GM12875 (cell line): ENCODE measurements at regions not wholly inside any gene's neighbourhood (a gene's known extent, or its start where the extent isn't known, plus 50 kb on each side); places are given as distances from the start of the nearest gene placed in this dataset.
"Not testable (repeated sequence)": the region's sequence is repeated elsewhere in the genome, so short reads cannot be mapped to it uniquely, and the experiment has no call there.

Experiments
- H3K4me3 ChIP-seq: one replicate; pipeline ENCODE4 v1.5.1; 2011; ENCODE audit warnings: low read depth, low read length, control low read depth
- CTCF ChIP-seq: IDR thresholded peaks from 2 replicates; pipeline ENCODE4 v1.5.1; 2011; ENCODE audit warnings: low read depth, mild to moderate bottlenecking, control low read depth, inconsistent platforms, low read length, moderate library complexity, borderline replicate concordance; ENCODE audit not compliant: insufficient read depth

GRCh38 chr10:23780331-23780730, 341.5 kb downstream of the OTUD1 start:
- no peak for TF ChIP-seq CTCF
- no peak overlapping the region for H3K4me3 ChIP-seq

GRCh38 chr10:23786594-23786993, 347.7 kb downstream of the OTUD1 start:
- no peak overlapping the region for H3K4me3 ChIP-seq
- TF ChIP-seq CTCF, result no peak

GRCh38 chr10:23793577-23793976, 354.7 kb downstream of the OTUD1 start:
- TF ChIP-seq CTCF, result no peak
- no peak overlapping the region for H3K4me3 ChIP-seq

GRCh38 chr10:23797452-23797851, 358.6 kb downstream of the OTUD1 start:
- not testable (repeated sequence) for H3K4me3 ChIP-seq

GRCh38 chr10:23804125-23804524, 365.2 kb downstream of the OTUD1 start:
- H3K4me3 ChIP-seq, result no peak overlapping the region
- TF ChIP-seq CTCF, result no peak

- no peak overlapping the region for H3K4me3 ChIP-seq
- TF ChIP-seq CTCF, result no peak
Measured at GRCh38 chr10:23813687-23814086, 374.8 kb downstream of the OTUD1 start.

- no peak for TF ChIP-seq CTCF
- H3K4me3 ChIP-seq, result no peak overlapping the region
Measured at GRCh38 chr10:23818484-23818883, 379.6 kb downstream of the OTUD1 start.

GRCh38 chr10:23820792-23821191, 381.9 kb downstream of the OTUD1 start:
- no peak overlapping the region for H3K4me3 ChIP-seq
- no peak for TF ChIP-seq CTCF
